ENCODE measurements at regions not wholly inside any gene's neighbourhood (a gene's known extent, or its start where the extent isn't known, plus 50 kb on each side); places are given as distances from the start of the nearest gene placed in this dataset.

DNA sequence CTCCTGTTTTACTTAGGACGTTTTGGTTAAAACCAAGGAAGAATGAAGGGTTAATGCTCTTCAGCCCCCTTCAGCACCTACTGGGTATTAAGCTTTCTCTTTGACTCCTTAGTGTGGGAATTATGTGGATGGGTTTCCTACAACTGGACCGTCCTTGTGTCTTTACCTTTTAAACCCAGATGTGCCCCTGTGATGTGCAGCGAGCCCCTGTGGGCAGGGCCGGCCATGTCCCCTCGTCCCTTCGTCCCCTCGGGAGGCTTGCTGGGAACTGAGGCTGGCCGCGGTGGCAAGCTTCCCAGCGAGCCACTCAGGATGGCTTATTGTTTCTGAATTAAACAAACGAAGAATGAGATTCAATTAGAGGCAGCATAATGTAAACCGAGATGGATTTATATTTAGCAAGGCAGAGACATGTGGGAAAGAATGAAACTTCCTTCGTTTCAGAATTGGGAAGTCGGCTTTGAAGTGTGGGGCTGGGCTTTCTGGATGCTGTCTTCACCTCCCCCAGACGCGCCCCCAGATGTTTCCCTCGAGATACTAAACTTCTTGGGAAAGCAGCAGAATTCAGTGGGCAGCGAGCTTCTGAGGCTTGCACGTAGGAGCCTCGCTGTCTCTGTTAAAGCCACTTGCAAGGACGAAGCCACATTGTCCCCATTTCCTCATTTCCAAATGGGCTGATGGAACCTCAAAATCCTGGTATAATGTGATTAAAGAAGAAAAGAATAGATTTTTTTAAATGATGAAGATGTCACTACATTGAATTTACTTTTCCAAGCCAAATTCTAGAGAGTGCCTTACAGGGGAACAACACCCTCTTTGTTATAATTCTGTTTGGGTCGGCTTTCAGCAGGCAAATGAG lies 146.0 kb downstream of the VAPA start:
- no peak for DNase-seq

GRCh38 chr18:10060469-10060782 lies 146.6 kb downstream of the VAPA start:
- DNase-seq, result no peak

GRCh38 chr18:10060841-10061240 lies 147.0 kb downstream of the VAPA start:
- DNase-seq, result no peak

DNA sequence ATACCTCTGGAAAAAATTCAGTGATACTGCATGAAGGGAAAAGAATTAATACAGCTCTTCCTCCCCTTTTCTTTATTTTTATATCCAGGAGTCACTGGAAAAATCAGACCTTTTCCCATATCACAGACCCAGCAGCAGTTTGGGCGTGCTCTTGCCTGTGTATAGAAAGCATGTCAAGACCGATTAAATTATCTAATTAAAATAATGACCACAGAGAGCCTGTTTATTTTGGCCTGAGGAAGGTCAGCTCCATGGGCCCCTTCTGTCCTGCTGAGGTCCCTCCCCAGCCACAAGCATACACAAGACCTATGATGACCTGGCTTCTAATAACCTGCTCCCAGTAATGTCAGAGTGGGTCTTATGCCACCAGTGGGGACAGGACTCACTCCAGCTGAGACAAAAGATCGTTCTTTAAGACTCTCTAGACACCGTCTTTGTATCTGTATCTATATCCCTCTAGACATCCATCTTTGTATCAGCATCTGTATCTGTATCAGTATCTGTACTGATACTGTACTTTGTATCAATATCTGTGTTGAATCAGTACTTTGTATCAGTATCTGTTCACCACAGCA lies 147.8 kb downstream of the VAPA start:
- no peak for DNase-seq

DNA sequence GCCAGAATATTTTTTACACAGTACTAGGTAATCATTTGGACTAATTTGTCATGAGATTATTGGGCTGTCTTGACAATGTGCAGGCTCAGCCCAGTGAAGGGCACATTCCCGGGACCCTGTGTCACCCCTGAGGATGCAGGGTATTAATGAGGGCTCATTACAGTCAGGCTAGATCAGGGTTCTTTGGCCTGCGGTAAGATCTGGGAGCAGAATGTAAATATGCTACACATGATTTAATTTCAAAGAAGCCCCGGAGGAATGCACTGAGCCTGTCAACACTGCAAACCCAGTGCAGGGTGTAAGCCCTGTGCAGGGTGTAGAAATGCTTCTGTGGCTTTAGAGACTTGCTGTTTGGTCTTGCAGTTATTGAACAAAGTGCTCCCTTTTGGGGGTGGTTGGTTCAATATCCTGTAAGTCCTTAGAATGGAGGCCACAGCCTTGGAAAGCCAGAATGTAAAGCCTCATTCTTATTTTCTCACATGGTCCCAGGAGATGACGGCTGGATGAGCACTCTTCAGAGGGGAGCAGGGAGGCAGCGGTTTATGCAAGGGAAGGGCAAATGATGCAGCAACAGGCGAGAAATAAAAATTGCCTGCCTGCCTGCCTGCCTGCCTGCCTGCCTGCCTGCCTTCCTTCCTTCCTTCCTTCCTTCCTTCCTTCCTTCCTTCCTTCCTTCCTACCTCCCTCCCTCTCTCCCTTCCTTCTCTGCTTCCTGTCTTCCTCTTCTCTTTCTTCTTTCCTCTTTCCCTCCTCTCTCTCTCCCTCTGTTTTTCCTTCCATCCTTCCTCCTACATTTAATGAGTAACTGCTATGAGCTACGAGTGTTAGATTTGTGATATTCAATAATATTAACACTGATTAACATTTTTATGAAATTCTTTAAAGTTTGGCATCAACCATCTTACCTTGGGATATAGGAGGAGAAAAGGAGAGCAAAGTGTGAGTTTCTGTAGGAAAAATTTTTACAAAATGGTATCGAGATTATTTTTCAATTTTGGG lies 148.8 kb downstream of the VAPA start:
- peak; percentile 47 for DNase-seq

DNA sequence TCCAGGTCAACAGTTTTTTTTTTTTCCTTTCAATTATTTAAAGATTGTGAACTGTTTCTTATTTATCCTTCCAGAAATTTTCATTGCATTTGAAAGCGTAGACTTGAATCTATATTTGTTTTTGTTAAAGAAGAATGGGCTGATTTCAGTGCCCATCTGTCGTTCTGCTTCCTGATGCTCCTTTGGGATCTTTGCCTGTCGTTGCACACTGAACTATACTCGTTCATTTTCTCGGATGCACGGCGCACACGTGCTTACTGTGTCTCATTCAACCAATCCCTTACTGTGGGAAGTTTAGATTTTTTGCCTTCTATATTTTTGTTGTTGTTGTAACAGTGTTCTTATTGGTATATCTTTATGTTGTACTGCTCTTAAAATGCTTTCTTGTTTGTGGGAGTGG lies 149.7 kb downstream of the VAPA start:
- DNase-seq, result no peak

- DNase-seq, result no peak
Observed at GRCh38 chr18:10064267-10064666, 150.5 kb downstream of the VAPA start.

GRCh38 chr18:10065296-10065695 lies 151.5 kb downstream of the VAPA start:
- DNase-seq, result no peak

GRCh38 chr18:10067670-10068659 lies 154.1 kb downstream of the VAPA start:
- no peak for DNase-seq

- DNase-seq, result no peak
Observed at GRCh38 chr18:10068766-10069567, 155.2 kb downstream of the VAPA start.

- DNase-seq, result no peak
Observed at GRCh38 chr18:10070561-10071000, 156.8 kb downstream of the VAPA start.

GRCh38 chr18:10072671-10073175 lies 158.9 kb downstream of the VAPA start:
- no peak for DNase-seq

GRCh38 chr18:10074110-10074509 lies 160.3 kb downstream of the VAPA start:
- DNase-seq, result peak; percentile 27

GRCh38 chr18:10074728-10075127 lies 160.9 kb downstream of the VAPA start:
- no peak for DNase-seq

DNA sequence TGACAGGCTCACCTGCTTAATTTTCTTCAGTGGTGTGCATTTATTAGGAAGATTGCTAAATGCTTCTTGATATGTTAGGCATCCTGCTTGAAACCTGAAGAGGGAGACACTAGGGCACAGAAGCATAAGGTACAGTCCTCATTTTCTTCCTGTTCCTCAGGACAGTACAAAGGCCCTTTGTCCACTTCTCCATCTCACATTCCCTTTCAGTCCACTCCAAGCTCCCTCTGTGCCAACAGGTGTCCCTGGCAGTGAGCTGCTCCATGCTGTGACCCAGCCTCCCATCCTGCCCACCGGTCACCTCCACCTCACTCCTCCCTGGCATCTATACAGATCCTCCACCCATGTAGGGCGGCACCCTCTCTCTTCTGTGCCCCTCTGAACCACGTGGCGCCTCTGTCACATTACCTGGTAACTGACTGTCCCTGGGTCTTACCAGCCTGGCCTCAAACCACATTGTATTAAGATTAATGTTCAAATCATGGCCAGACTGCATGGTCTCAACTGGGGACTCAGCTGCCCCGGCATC lies 162.8 kb downstream of the VAPA start:
- DNase-seq, result peak; percentile 28

DNA sequence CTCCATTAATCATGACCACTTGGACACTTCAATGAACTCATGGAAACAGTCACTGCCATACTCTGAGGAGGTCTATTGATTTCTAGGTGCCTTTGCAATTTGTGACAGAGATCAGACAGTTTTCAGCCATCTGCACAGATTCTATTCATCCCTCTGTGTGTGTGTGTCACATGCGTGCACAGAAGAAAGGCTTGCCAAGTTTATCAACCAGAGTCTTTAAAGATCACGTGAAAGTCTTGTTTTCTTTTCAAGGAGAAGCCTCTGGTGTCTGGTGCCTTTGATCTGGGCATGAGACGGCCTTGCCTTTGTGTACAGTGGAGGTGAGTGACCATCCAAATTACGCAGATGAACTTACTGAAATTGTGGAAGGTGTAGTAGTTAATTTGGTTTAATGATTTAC lies 164.2 kb downstream of the VAPA start:
- no peak for DNase-seq

DNA sequence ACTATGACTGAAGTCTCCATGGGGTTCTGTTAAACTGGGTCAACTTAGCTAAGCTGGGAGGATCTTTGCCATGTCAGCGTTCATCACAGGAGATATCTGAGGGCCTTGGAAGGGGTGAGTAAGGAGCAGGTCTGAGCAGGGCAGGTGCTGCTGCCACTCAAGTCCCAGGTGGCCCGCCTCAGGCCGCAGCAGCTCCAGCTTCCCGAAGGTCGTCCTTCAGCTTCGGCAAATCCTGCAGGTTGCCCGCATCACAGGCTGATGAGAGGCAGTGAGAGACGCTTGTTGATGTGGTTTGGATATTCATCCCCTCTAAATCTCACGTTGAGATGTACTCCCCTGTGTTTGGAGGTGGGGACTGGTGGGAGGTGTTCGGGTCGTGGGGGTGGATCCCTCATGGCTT lies 166.6 kb downstream of the VAPA start:
- peak; percentile 40 for DNase-seq

GRCh38 chr18:10081492-10081891 lies 167.7 kb downstream of the VAPA start:
- peak; percentile 93 for DNase-seq

DNA sequence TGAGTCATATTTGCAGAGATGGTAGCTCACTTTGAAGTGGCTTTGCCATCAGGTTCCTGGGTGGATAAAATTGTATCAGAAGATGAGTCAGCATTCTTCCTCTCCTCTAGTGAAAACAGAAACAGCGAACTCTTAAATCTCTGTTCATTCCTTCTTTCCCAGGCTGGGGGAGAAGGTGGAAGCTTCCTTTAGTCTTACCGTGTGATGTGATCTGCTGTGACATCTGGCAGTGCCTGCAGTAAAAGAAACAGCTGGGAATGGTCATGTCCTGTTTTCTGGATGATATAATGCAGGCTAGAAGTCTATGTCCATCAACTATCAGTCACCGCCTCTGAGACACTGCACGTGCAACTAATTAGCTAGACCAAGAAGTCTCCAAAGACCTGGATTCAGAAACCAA lies 171.6 kb downstream of the VAPA start:
- DNase-seq, result peak; percentile 57

DNA sequence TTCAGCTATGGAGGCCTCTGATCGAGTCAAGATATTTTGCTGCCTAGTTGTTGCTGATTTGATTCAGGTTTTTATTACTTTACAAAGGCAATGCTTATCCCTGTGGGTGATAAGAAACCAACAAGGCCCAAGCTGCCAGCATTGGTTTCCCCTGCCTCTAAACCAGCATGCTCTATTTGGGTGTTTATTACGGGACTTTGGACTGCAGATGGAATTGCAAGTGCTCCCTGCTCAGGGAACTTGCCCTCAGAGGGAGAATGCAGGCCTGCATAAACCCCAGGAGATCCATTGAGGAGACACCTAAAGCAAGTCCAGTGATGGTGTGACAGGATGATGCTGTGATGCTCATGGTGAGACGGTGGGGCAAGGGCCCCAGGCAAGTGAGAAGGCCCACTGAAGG lies 172.1 kb downstream of the VAPA start:
- DNase-seq, result no peak
